ENCODE measurements at regions not wholly inside any gene's neighbourhood (a gene's known extent, or its start where the extent isn't known, plus 50 kb on each side); places are given as distances from the start of the nearest gene placed in this dataset.

DNA sequence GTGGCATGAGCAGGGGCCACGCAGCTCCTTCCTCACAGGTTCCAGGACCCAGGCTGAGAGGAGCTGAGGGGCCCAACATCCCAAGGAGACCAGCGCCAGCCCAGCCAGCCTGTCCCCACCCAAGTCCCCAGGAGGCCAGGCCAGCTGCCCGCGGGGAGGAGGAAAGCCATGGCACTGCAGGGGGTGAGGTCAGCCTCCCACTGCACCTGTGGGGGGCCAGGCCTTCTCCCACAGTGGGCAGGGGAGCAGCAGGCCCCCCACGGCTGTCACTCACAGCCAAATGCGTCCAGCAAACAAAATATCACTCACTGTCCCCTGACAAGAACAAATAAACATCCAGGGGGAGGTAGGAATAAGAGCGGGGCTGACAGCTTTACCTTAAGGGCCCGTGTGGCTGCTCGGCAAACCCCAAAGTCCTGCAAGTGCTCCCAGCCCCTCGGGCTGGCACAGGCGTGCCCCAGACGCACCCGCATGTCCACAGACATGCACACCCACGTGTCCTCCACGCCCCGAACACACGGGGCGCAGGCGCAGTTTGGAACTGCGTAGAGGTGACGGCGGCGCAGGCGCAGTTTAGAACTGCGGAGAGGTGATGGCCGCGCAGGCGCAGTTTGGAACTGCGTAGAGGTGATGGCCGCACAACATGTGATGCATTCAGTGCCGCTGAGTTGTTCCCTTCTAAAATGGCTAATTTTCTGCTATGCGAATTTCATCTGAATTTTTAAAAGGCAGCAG lies 291.1 kb downstream of the FOXL1 start:
- no peaks in the 10 kb centered on the region for H3K27me3 ChIP-seq (ENCODE audit: control insufficient read depth, insufficient read depth, low read length)
- DNase-seq (ENCODE audit: low read depth) (no peak), FAIRE-seq (no peak)
- H3K36me3 ChIP-seq (ENCODE audit: control insufficient read depth, insufficient read depth, low read length) = no peaks in the 10 kb centered on the region
- H3K4me3 ChIP-seq (ENCODE audit: low read depth, low read length) = no peak overlapping the region
- TF ChIP-seq, protein P1, sequence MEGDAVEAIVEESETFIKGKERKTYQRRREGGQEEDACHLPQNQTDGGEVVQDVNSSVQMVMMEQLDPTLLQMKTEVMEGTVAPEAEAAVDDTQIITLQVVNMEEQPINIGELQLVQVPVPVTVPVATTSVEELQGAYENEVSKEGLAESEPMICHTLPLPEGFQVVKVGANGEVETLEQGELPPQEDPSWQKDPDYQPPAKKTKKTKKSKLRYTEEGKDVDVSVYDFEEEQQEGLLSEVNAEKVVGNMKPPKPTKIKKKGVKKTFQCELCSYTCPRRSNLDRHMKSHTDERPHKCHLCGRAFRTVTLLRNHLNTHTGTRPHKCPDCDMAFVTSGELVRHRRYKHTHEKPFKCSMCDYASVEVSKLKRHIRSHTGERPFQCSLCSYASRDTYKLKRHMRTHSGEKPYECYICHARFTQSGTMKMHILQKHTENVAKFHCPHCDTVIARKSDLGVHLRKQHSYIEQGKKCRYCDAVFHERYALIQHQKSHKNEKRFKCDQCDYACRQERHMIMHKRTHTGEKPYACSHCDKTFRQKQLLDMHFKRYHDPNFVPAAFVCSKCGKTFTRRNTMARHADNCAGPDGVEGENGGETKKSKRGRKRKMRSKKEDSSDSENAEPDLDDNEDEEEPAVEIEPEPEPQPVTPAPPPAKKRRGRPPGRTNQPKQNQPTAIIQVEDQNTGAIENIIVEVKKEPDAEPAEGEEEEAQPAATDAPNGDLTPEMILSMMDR (IDR thresholded peaks at IDR 0.05; ENCODE audit: insufficient read depth, low read length, severe bottlenecking) = no peak

DNA sequence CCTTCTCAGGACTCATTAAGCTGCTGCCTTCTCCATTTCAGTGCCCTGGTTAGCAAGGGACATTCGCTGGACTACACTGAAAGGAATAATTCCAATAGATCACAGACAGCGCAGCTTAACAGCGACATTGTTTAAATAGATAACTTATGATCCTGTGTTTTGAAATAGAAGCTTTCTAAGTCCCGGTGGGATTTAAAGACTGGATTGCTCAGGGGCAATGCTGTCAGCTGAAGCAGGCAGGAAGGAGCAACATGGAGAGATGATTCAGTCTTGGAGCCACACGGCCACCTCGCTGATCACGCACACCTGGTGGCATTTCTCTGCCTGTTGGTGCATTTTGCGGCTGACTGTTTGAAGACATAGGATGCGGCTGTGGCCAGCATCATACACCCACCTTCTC lies 292.0 kb downstream of the FOXL1 start:
- Histone ChIP-seq H3K36me3 (ENCODE audit: control insufficient read depth, insufficient read depth, low read length) (no peaks in the 10 kb centered on the region), H3K4me3 (ENCODE audit: low read depth, low read length) (no peak overlapping the region), H3K27me3 (ENCODE audit: control insufficient read depth, insufficient read depth, low read length) (no peaks in the 10 kb centered on the region)
- TF ChIP-seq, protein P1 (IDR thresholded peaks at IDR 0.05; ENCODE audit: insufficient read depth, low read length, severe bottlenecking) = no peak
- no peak for DNase-seq (ENCODE audit: low read depth)
- FAIRE-seq = no peak

DNA sequence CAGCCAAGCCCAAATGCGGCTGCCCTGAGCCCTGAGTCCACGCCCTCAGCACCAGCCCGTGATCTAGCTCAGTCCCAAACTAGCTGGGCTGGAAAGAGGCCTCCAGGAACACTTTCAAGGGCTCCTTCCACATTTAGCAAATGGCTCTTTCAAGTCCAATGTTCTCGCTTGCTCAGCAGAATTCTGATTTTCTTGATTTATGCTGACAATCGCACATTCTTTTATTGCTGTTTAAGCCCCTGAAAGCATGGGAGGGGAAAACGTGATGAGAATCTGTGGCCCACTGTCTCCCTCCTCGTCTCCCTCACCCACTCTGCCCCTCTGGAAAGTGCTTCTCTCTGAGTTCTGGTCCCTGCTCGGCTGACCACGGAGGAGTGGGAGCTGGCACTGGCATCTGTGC lies 293.8 kb downstream of the FOXL1 start:
- Histone ChIP-seq H3K4me3 (ENCODE audit: low read depth, low read length) (no peak overlapping the region), H3K27me3 (ENCODE audit: control insufficient read depth, insufficient read depth, low read length) (no peaks in the 10 kb centered on the region), H3K36me3 (ENCODE audit: control insufficient read depth, insufficient read depth, low read length) (no peaks in the 10 kb centered on the region)
- FAIRE-seq (no peak), DNase-seq (ENCODE audit: low read depth) (no peak)
- TF ChIP-seq, protein P1 (IDR thresholded peaks at IDR 0.05; ENCODE audit: insufficient read depth, low read length, severe bottlenecking) = no peak

DNA sequence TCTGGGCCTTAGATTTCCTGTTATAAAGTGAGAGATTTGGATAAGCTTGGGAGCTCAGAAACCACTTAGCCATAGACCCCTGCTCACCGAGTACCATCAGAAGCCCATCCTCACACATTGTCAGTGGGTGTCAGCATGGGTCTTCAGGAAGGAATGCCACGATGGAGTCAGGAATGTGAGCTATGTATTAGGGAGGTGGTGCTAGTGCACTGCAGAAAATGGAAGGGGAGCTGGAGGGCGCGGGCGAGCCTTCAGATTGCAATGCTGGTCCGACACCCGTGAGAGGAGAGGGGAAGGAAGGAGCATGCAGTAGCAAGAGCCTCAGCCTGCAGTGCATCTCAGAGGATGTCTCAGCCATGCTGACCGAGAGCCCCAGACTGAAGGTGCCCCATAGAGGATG lies 294.5 kb downstream of the FOXL1 start:
- no peak for FAIRE-seq
- no peaks in the 10 kb centered on the region for H3K36me3 ChIP-seq (ENCODE audit: control insufficient read depth, insufficient read depth, low read length)
- no peak for DNase-seq (ENCODE audit: low read depth)
- H3K27me3 ChIP-seq (ENCODE audit: control insufficient read depth, insufficient read depth, low read length) = no peaks in the 10 kb centered on the region
- TF ChIP-seq, protein P1 (IDR thresholded peaks at IDR 0.05; ENCODE audit: insufficient read depth, low read length, severe bottlenecking) = no peak
- no peak overlapping the region for H3K4me3 ChIP-seq (ENCODE audit: low read depth, low read length)

DNA sequence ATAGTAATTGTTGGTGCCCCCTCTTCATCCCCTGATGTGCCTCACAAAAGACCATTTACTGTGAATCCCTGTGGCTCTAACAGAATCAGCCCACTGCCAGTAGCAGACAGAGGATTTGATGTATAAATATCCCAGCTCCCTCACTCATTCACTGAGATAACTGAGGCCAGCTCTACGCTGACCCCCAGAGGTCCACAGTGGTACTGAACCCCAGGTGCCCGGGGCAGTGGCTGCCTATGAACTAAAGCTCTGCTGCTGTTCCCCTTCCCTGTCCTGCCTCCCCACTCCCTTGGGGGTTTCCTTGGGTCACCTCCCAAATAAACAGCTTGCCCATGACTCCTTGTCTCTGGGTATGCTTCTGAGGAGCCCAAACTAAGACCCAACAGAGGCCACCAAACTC lies 295.8 kb downstream of the FOXL1 start:
- no peaks in the 10 kb centered on the region for H3K27me3 ChIP-seq (ENCODE audit: control insufficient read depth, insufficient read depth, low read length)
- TF ChIP-seq, protein P1 (IDR thresholded peaks at IDR 0.05; ENCODE audit: insufficient read depth, low read length, severe bottlenecking) = peak; percentile 64

DNA sequence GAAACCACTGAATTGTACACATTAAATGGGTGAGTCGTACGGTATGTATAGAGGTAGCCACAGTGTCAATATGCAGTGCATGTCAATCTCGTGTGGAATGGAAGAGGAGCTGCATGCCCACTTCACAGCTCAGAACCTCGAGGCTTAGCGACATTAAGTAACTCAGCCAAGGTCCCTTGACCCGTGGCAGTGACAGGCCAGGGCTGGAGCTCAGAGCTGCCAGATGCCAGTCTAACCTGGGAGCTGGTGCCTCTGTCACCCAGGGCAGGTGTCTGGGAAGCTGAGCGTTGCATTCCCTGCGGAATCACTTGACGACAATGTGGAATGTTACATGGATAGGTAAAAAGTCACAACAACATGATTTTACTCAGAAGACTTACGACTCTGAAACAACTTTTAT lies 298.1 kb downstream of the FOXL1 start:
- Histone ChIP-seq H3K36me3 (ENCODE audit: control insufficient read depth, insufficient read depth, low read length) (no peaks in the 10 kb centered on the region), H3K27me3 (ENCODE audit: control insufficient read depth, insufficient read depth, low read length) (no peaks in the 10 kb centered on the region), H3K4me3 (ENCODE audit: low read depth, low read length) (no peak overlapping the region)
- no peak for FAIRE-seq
- no peak for DNase-seq (ENCODE audit: low read depth)
- TF ChIP-seq, protein P1 (IDR thresholded peaks at IDR 0.05; ENCODE audit: insufficient read depth, low read length, severe bottlenecking) = no peak

More for the DNA sequence above, 295.8 kb downstream of the FOXL1 start:
- no peaks in the 10 kb centered on the region for H3K36me3 ChIP-seq (ENCODE audit: control insufficient read depth, insufficient read depth, low read length)
- no peak overlapping the region for H3K4me3 ChIP-seq (ENCODE audit: low read depth, low read length)
- FAIRE-seq (no peak), DNase-seq (ENCODE audit: low read depth) (peak; percentile 7)

Measured in bronchial epithelial cell (primary cell).